GM18519 (cell line): ENCODE measurements at regions not wholly inside any gene's neighbourhood (a gene's known extent, or its start where the extent isn't known, plus 50 kb on each side); places are given as distances from the start of the nearest gene placed in this dataset.
"Not testable (repeated sequence)": the region's sequence is repeated elsewhere in the genome, so short reads cannot be mapped to it uniquely, and the experiment has no call there.

ENCODE experiments used
- ATAC-seq: cut with Tn5 transposase; IDR thresholded peaks from one replicate; pipeline ENCODE4 v1.9.1; 2021; ENCODE audit warnings: mild to moderate bottlenecking, moderate library complexity; ENCODE audit not compliant: unreplicated experiment, low FRiP score

DNA sequence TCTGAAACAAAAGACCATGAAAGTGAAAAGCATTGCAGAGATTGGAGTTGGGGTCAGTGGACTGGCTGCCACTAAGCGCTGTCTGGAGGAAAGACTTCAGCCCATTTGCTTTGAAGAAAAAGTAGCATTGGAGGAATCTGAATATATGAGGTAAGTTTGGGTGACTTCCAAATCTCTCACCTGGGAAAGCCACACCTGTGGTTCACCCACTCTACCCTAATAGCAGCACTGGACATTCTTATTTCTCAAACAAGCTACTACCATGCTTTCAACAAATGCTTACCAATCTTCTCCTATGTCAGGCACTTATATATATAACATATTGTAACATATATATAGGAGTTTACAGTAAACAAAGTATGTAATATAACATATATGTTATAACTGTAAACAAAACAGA is 76.0 kb upstream of the POGK start:
- no peak for ATAC-seq

DNA sequence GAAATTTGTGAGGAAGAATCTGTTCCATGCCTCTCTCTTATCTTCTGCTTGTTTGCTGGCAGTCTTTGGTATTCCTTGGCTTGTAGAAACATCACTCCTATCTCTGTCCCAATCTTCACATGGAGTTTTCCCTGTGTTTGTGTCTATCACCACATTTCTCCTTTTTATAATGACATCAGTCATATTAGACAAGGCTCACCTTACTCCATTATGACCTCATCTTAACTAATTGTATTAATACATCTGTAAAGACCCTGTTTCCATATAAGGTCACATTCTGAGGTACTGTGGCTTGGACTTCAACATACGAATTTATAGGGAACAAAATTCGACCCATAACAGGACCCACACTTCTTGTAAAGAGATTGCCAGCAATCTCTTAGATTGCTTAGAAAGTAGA is 72.3 kb upstream of the POGK start:
- no peak for ATAC-seq

DNA sequence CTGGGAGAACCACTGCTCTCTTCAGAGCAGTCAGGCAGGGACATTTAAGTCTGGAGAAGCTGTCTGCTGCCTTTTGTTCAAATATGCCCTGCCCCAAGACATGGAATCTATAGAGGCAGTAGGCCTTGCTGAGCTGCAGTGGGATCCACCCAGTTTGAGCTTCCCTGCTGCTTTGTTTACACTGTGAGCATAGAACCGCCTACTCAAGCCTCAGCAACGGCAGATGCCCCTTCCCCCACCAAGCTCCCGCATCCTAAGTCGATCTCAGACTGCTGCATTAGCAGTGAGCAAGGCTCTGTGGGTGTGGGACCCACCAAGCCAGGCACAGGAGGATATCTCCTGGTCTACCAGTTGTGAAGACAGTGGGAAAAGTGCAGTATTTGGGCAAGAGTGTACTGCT is 54.6 kb upstream of the POGK start:
- not testable (repeated sequence) for ATAC-seq

DNA sequence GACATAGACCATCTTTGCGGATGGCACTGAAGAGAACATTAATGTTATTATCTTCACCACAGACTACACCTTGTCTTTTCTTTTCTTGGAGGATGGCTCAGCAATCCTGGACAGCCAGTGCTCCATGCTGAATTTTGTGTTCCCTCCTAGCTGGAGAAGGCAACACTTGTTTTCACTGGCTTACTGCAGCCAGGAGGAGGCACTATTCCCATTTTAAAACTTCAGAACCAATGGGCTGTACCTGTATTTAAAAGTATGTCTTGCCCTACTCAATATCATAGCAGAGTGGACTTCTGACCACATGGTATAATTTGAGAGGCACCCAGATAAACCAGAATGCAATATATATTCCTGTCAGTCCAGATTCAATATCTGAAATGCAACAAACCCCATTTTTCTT is 53.3 kb upstream of the POGK start:
- no peak for ATAC-seq

DNA sequence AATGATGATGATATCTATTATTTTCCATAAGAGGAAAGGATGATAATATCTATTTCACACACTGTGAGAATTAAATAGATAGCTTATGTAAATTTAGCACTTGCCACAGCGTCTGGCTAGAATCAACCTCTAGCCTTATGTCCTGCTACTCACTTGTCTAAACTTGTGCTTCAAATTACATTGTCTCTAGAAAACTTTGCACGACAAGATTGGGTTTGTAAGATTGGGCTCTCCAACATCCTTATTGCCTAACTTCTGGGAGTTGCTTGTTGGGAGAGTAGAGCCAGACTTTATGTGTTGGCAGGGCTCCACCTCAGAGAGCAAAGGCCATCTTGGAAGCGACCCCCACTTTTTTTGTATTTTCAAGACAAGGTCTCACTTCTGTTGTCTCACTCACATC is 50.0 kb upstream of the POGK start:
- no peak for ATAC-seq
